Suprapubic skin (tissue), 4 donors: ENCODE measurements at regions not wholly inside any gene's neighbourhood (a gene's known extent, or its start where the extent isn't known, plus 50 kb on each side); places are given as distances from the start of the nearest gene placed in this dataset.

ENCODE experiments used
- EP300 ChIP-seq: sonication (generic); formaldehyde crosslinking; IDR thresholded peaks from one replicate; pipeline ENCODE4 v1.6.1; 2017; ENCODE audit warnings: antibody characterized with exemption
- POLR2A ChIP-seq, 2 donors: fragments of 450-650 bp; IDR thresholded peaks; one replicate each; pipeline ENCODE4 v1.6.1; 2017; ENCODE audit warnings: antibody characterized with exemption in 2 of 2, mild to moderate bottlenecking in 2 of 2, moderate library complexity in 2 of 2
- POLR2AphosphoS5 ChIP-seq, 3 donors: sonication (generic); formaldehyde crosslinking; IDR thresholded peaks; one replicate each; pipeline ENCODE4 v1.6.1; 2017; ENCODE audit warnings: antibody characterized with exemption in 3 of 3
- TF ChIP-seq, protein P1 (sequence below), 2 donors: fragments of 200-600 bp in 1 of 2; fragments of 450-650 bp in 1 of 2; sonication (generic) in 1 of 2; IDR thresholded peaks; one replicate each; pipeline ENCODE4 v1.5.1; 2016 to 2019; ENCODE audit warnings: antibody characterized with exemption in 2 of 2, mild to moderate bottlenecking in 1 of 2, moderate library complexity in 1 of 2

DNA sequence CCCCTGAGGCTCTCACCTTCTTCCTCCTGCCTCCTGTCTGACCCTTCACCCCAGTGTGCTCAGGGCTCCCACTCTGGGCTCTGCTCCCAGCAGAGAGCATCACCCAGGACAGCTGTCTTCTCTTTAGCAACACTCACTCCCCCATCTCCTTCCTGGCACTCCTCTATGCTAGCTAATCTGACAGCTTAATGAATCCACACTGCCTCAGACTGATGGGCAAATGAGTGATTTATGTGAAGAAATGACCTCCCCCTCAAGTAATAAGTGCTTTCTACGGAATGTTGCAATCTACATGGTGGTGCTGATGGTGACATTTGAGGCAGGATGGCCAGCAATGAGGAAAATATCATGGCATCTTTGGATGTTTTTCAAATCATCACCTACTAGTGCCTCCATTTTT is 83.6 kb downstream of the LSM3 start:
- TF ChIP-seq, protein P1, sequence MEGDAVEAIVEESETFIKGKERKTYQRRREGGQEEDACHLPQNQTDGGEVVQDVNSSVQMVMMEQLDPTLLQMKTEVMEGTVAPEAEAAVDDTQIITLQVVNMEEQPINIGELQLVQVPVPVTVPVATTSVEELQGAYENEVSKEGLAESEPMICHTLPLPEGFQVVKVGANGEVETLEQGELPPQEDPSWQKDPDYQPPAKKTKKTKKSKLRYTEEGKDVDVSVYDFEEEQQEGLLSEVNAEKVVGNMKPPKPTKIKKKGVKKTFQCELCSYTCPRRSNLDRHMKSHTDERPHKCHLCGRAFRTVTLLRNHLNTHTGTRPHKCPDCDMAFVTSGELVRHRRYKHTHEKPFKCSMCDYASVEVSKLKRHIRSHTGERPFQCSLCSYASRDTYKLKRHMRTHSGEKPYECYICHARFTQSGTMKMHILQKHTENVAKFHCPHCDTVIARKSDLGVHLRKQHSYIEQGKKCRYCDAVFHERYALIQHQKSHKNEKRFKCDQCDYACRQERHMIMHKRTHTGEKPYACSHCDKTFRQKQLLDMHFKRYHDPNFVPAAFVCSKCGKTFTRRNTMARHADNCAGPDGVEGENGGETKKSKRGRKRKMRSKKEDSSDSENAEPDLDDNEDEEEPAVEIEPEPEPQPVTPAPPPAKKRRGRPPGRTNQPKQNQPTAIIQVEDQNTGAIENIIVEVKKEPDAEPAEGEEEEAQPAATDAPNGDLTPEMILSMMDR (IDR thresholded peaks at IDR 0.05) = no peak
- TF ChIP-seq POLR2AphosphoS5 (IDR thresholded peaks at IDR 0.05) (no peak), POLR2A (IDR thresholded peaks at IDR 0.05) (no peak), EP300 (no peak)
